Parathyroid adenoma (tissue), 2 donors: ENCODE measurements at regions not wholly inside any gene's neighbourhood (a gene's known extent, or its start where the extent isn't known, plus 50 kb on each side); places are given as distances from the start of the nearest gene placed in this dataset.

Source experiments
- H2AFZ ChIP-seq: fragments of 300-600 bp; sonication (generic); one replicate; pipeline ENCODE4 v1.7.0; 2017; ENCODE audit warnings: antibody characterized with exemption, mild to moderate bottlenecking
- H3K27ac ChIP-seq: fragments of 300-600 bp; sonication (generic); one replicate; pipeline ENCODE4 v1.7.0; 2017
- H3K27me3 ChIP-seq: fragments of 300-600 bp; sonication (generic); one replicate; pipeline ENCODE4 v1.7.0; 2017; ENCODE audit warnings: low read length; ENCODE audit not compliant: control insufficient read depth, insufficient read depth
- H3K36me3 ChIP-seq: fragments of 300-600 bp; sonication (generic); one replicate; pipeline ENCODE4 v1.7.0; 2017; ENCODE audit warnings: low read length; ENCODE audit not compliant: control insufficient read depth, insufficient read depth
- H3K4me1 ChIP-seq: fragments of 300-600 bp; sonication (generic); one replicate; pipeline ENCODE4 v1.7.0; 2017; ENCODE audit warnings: control low read depth
- H3K4me2 ChIP-seq: fragments of 300-600 bp; sonication (generic); one replicate; pipeline ENCODE4 v1.7.0; 2017; ENCODE audit warnings: low read length
- H3K4me3 ChIP-seq: fragments of 300-600 bp; sonication (generic); one replicate; pipeline ENCODE4 v1.7.0; 2017; ENCODE audit warnings: low read depth, low read length
- H3K79me2 ChIP-seq: fragments of 300-600 bp; sonication (generic); one replicate; pipeline ENCODE4 v1.7.0; 2017; ENCODE audit warnings: control low read depth
- H3K9ac ChIP-seq: fragments of 300-600 bp; sonication (generic); one replicate; pipeline ENCODE4 v1.7.0; 2017; ENCODE audit warnings: mild to moderate bottlenecking
- H3K9me3 ChIP-seq: fragments of 300-600 bp; sonication (generic); one replicate; pipeline ENCODE4 v1.7.0; 2017; ENCODE audit warnings: low read length; ENCODE audit not compliant: control insufficient read depth
- TF ChIP-seq, protein P1 (sequence below): fragments of 300-600 bp; sonication (generic); IDR thresholded peaks from one replicate; pipeline ENCODE4 v1.7.0; 2017; ENCODE audit warnings: antibody characterized with exemption, mild to moderate bottlenecking
- donor health status: primary hyperparathyroidism.

DNA sequence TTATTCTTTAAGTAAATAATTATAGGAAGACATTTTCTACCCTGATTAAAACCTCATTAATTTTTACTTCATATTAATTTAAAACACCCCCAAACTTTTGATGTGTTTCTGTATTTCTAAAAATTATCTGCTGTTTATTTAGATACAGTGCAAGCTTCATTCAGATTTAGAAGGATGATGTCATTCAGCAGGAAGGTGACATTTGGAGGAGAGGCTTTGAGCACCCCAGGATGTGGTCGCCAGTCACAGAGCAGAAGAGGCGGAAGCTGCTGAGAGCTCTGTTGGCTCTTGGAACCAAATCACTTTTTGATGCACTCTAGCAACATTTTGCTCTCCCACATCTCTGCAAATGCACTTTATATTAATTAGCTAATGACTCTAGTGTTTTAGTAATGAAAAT, 233.9 kb upstream of the CACNA2D1 start:
- no peak overlapping the region for H2AFZ ChIP-seq
- no peak overlapping the region for H3K27ac ChIP-seq

DNA sequence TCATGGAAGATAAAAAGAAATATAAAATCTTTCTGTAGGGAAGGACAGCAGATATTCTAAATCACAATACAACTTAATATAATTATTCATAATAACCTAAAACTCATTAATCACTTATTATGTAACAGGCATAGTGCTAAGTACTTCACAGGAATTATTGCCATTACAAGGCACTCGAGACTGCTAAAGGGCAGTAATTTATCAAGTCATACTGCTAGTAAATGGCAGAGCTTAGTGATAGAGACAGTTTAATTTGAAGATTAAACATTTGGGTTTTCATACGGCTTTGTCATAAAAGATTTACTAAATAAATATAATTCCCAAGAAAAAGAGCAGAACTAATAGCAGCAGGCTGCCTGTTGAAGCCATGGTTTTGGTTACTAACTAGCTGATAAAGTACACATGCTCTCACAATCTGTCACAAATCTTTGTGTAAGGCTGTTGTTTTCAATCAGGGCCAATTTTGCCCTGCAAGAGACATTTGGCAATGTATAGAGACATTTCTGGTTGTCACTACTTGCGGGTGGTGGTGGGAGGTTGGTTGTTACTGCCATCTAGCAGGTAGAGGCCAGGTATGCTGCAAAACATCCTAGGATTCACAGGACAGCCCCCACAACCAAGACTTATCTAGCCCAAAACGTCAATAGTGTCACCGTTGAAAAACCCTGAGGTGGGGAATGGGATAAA, 233.3 kb upstream of the CACNA2D1 start:
- Histone ChIP-seq H2AFZ (no peak overlapping the region), H3K27ac (no peak overlapping the region), H3K4me1 (no peaks in the 10 kb centered on the region), H3K27me3 (no peaks in the 10 kb centered on the region), H3K9me3 (no peaks in the 10 kb centered on the region), H3K36me3 (no peaks in the 10 kb centered on the region), H3K4me2 (no peak overlapping the region), H3K9ac (no peak overlapping the region), H3K79me2 (no peaks in the 10 kb centered on the region), H3K4me3 (no peak overlapping the region)
- TF ChIP-seq, protein P1, sequence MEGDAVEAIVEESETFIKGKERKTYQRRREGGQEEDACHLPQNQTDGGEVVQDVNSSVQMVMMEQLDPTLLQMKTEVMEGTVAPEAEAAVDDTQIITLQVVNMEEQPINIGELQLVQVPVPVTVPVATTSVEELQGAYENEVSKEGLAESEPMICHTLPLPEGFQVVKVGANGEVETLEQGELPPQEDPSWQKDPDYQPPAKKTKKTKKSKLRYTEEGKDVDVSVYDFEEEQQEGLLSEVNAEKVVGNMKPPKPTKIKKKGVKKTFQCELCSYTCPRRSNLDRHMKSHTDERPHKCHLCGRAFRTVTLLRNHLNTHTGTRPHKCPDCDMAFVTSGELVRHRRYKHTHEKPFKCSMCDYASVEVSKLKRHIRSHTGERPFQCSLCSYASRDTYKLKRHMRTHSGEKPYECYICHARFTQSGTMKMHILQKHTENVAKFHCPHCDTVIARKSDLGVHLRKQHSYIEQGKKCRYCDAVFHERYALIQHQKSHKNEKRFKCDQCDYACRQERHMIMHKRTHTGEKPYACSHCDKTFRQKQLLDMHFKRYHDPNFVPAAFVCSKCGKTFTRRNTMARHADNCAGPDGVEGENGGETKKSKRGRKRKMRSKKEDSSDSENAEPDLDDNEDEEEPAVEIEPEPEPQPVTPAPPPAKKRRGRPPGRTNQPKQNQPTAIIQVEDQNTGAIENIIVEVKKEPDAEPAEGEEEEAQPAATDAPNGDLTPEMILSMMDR: no peak

More for the DNA sequence above, 233.9 kb upstream of the CACNA2D1 start:
- H3K9me3 ChIP-seq: no peaks in the 10 kb centered on the region
- H3K27me3 ChIP-seq: no peaks in the 10 kb centered on the region
- no peak overlapping the region for H3K4me2 ChIP-seq
- no peaks in the 10 kb centered on the region for H3K36me3 ChIP-seq
- TF ChIP-seq, protein P1: no peak
- no peaks in the 10 kb centered on the region for H3K79me2 ChIP-seq
- H3K4me1 ChIP-seq: no peaks in the 10 kb centered on the region
- H3K9ac ChIP-seq: no peak overlapping the region
- no peak overlapping the region for H3K4me3 ChIP-seq

DNA sequence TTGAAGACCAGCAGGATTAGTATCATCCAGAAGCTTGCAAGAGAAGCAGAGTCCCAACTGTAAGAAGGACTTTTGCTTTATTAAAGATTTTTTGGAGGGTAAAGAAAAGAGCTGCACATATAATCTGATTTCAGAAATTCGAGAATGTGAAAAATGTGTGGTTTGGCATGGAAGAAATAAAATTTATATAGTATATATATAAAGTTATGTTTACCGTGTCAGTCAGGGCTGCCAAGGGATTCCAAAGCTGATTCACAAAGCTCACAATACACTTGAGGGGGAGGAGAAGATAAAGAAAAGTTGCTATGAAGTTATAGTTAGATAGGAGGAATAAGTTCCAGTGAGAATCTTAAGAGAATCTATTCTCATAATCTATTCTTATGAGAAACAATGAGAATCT, 231.8 kb upstream of the CACNA2D1 start:
- H3K9ac ChIP-seq: no peak overlapping the region
- TF ChIP-seq, protein P1: no peak
- no peaks in the 10 kb centered on the region for H3K79me2 ChIP-seq
- no peak overlapping the region for H3K4me3 ChIP-seq
- H2AFZ ChIP-seq: no peak overlapping the region
- H3K27ac ChIP-seq: no peak overlapping the region
- H3K36me3 ChIP-seq: no peaks in the 10 kb centered on the region
- H3K27me3 ChIP-seq: no peaks in the 10 kb centered on the region
- no peak overlapping the region for H3K4me2 ChIP-seq
- H3K9me3 ChIP-seq: no peaks in the 10 kb centered on the region
- no peaks in the 10 kb centered on the region for H3K4me1 ChIP-seq

DNA sequence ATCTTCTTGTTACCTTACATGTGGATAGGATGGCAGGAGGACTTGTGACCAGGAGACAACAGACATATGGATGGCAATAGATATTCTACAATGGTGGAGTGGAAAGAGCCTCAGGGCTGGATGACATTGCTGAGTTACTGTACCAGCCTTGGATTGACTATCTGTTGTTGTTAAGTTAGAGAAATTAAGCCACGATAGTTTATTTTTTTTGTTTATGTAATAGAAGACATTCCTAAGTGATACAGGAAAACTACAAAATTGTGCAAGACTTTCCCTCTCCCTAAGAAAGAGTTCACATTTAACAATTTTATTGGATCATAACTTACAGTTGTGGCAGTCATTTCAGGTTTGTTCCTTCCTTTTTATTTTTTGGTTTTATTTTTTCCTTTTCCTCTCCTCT, 230.7 kb upstream of the CACNA2D1 start:
- no peak overlapping the region for H3K4me3 ChIP-seq
- H3K4me1 ChIP-seq: no peaks in the 10 kb centered on the region
- no peaks in the 10 kb centered on the region for H3K9me3 ChIP-seq
- no peak overlapping the region for H2AFZ ChIP-seq
- no peak overlapping the region for H3K27ac ChIP-seq
- no peaks in the 10 kb centered on the region for H3K27me3 ChIP-seq
- H3K9ac ChIP-seq: no peak overlapping the region
- TF ChIP-seq, protein P1: no peak
- H3K4me2 ChIP-seq: no peak overlapping the region
- no peaks in the 10 kb centered on the region for H3K36me3 ChIP-seq
- no peaks in the 10 kb centered on the region for H3K79me2 ChIP-seq

DNA sequence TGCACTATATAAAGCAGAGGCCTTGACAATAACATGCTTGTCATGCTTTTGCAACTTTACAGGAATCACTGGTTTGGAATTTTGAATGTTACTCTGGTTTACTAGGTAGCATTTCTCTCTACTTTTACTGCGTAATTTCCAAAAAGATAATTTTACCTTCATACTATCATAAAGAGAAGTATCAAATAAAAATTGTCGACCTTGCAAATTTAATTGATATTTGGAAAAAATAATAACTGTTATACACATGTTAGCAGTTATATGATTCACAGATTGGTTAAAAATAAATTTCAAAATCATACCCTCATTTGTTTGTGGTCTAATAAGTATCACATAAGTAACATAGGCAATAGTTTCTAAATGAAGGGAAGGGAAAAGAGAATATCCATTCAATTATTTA, 228.5 kb upstream of the CACNA2D1 start:
- H2AFZ ChIP-seq: no peak overlapping the region

More for the DNA sequence above, 228.5 kb upstream of the CACNA2D1 start:
- Histone ChIP-seq H3K27me3 (no peaks in the 10 kb centered on the region), H3K4me1 (no peaks in the 10 kb centered on the region), H3K27ac (no peak overlapping the region), H3K9me3 (no peaks in the 10 kb centered on the region), H3K9ac (no peak overlapping the region), H3K4me3 (no peak overlapping the region), H3K36me3 (no peaks in the 10 kb centered on the region), H3K4me2 (no peak overlapping the region), H3K79me2 (no peaks in the 10 kb centered on the region)
- TF ChIP-seq, protein P1: no peak
